ENCODE measurements at regions not wholly inside any gene's neighbourhood (a gene's known extent, or its start where the extent isn't known, plus 50 kb on each side); places are given as distances from the start of the nearest gene placed in this dataset.

- ChIA-PET POLR2A (no interaction called here), CTCF (no interaction called here)
Observed at GRCh38 chr10:6794441-6794840, 214.4 kb upstream of the PRKCQ start.

GRCh38 chr10:6788731-6789130, 208.7 kb upstream of the PRKCQ start:
- H3K4me1 ChIP-seq (ENCODE audit: control insufficient read depth, insufficient read depth, low read length), result no peaks in the 10 kb centered on the region
- H3K9me3 ChIP-seq (ENCODE audit: control insufficient read depth, insufficient read depth, low read depth, low read length), result no peaks in the 10 kb centered on the region
- ChIA-PET CTCF (no interaction called here), POLR2A (no interaction called here)
- no peaks in the 10 kb centered on the region for H3K36me3 ChIP-seq (ENCODE audit: control insufficient read depth in 2 of 2, insufficient read depth in 1 of 2, low read length in 2 of 2)
- H3K27ac ChIP-seq (ENCODE audit: extremely low read depth, low read depth, low read length), result no peak overlapping the region
- H3K4me3 ChIP-seq (ENCODE audit: low read depth, low read length), result no peak overlapping the region
- TF ChIP-seq KLF16 (tag by site-specific recombination; IDR thresholded peaks at IDR 0.05) (no peak), ZNF223 (tag by site-specific recombination; IDR thresholded peaks at IDR 0.05) (no peak), YY1 (tag by site-specific recombination; IDR thresholded peaks at IDR 0.05) (no peak), MYNN (tag by site-specific recombination; IDR thresholded peaks at IDR 0.05; ENCODE audit: borderline replicate concordance) (no peak), PRDM2 (tag by site-specific recombination; IDR thresholded peaks at IDR 0.05; ENCODE audit: borderline replicate concordance) (no peak), ZNF155 (tag by site-specific recombination; IDR thresholded peaks at IDR 0.05) (no peak), ZNF138 (tag by site-specific recombination; IDR thresholded peaks at IDR 0.05; ENCODE audit: borderline replicate concordance) (no peak), MEIS1 (CRISPR knock-in tag; IDR thresholded peaks at IDR 0.05; ENCODE audit: borderline replicate concordance) (no peak), ZNF133 (tag by site-specific recombination; IDR thresholded peaks at IDR 0.05) (no peak), ZNF112 (tag by site-specific recombination; IDR thresholded peaks at IDR 0.05) (no peak), KLF7 (tag by site-specific recombination; IDR thresholded peaks at IDR 0.05; ENCODE audit: borderline replicate concordance) (no peak), ZFP37 (tag by site-specific recombination; IDR thresholded peaks at IDR 0.05) (no peak), BCL11A (tag by site-specific recombination; IDR thresholded peaks at IDR 0.05; ENCODE audit: low read depth) (no peak), ZNF580 (tag by site-specific recombination; IDR thresholded peaks at IDR 0.05) (no peak), ZBTB7A (tag by site-specific recombination; IDR thresholded peaks at IDR 0.05; ENCODE audit: low read depth) (no peak)

More at GRCh38 chr10:6794441-6794840, 214.4 kb upstream of the PRKCQ start:
- no peaks in the 10 kb centered on the region for H3K36me3 ChIP-seq (ENCODE audit: control insufficient read depth in 2 of 2, insufficient read depth in 1 of 2, low read length in 2 of 2)
- no peaks in the 10 kb centered on the region for H3K9me3 ChIP-seq (ENCODE audit: control insufficient read depth, insufficient read depth, low read depth, low read length)
- H3K27ac ChIP-seq (ENCODE audit: extremely low read depth, low read depth, low read length), result no peak overlapping the region
- H3K4me3 ChIP-seq (ENCODE audit: low read depth, low read length), result no peak overlapping the region
- H3K4me1 ChIP-seq (ENCODE audit: control insufficient read depth, insufficient read depth, low read length), result no peaks in the 10 kb centered on the region
- TF ChIP-seq TRIM28 (IDR thresholded peaks at IDR 0.05; ENCODE audit: borderline replicate concordance, low read length) (no peak), SCRT2 (tag by site-specific recombination; IDR thresholded peaks at IDR 0.05) (no peak), GLIS1 (tag by site-specific recombination; IDR thresholded peaks at IDR 0.05) (no peak), ZBTB49 (tag by site-specific recombination; IDR thresholded peaks at IDR 0.05; ENCODE audit: low read depth) (no peak), SP3 (tag by site-specific recombination; IDR thresholded peaks at IDR 0.05) (no peak), ZNF510 (tag by site-specific recombination; IDR thresholded peaks at IDR 0.05; ENCODE audit: insufficient replicate concordance) (no peak), GLIS2 (tag by site-specific recombination; IDR thresholded peaks at IDR 0.05) (no peak), ZSCAN5A (tag by site-specific recombination; IDR thresholded peaks at IDR 0.05) (no peak), PBX3 (CRISPR knock-in tag; IDR thresholded peaks at IDR 0.05) (no peak), ZNF473 (tag by site-specific recombination; IDR thresholded peaks at IDR 0.05) (no peak)

Measured in HEK293 (cell line).